ENCODE measurements at regions not wholly inside any gene's neighbourhood (a gene's known extent, or its start where the extent isn't known, plus 50 kb on each side); places are given as distances from the start of the nearest gene placed in this dataset.

GRCh38 chr12:97948591-97948990, 486.0 kb downstream of the RMST start (continued):
- no peak for TF ChIP-seq PBX3 (IDR thresholded peaks at IDR 0.05)

DNA sequence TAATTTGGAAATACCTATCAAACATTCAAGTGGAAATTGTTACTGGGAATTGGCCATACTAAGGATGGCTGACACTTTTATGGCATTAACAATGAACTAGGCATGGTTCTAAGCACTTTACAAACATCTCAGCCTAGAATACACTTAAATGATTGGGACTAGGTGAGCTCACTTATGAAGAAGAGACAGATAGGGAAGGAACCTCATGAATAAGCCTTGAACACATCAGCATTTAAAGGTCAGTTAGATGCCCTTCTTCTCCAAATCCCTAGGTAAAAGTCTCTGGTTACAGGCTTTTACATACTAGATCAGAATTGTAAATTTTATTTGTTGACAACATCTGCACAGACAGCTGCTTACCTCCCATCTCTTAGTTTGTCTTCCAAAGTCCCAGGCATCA, 488.6 kb downstream of the RMST start:
- Histone ChIP-seq H3K79me2 (ENCODE audit: insufficient read depth) (no peaks in the 10 kb centered on the region), H3K9ac (no peak overlapping the region), H4K20me1 (ENCODE audit: insufficient read depth) (no peaks in the 10 kb centered on the region), H3K4me3 (ENCODE audit: low read depth in 2 of 2, low read length in 1 of 2) (no peak overlapping the region), H3F3A (replicated peaks; ENCODE audit: insufficient read depth) (no peaks in the 10 kb centered on the region), H3K27me3 (ENCODE audit: insufficient read depth) (no peaks in the 10 kb centered on the region), H3K27ac (ENCODE audit: low read depth in 2 of 2, low read length in 1 of 2) (no peak overlapping the region), H3K9me3 (no peaks in the 10 kb centered on the region; the same call in 1 of the 2 replicates), H2AFZ (ENCODE audit: low read depth) (no peak overlapping the region), H3K4me2 (no peak overlapping the region), H3K9me2 (no peaks in the 10 kb centered on the region), H3K4me1 (ENCODE audit: control insufficient read depth in 1 of 2, insufficient read depth in 2 of 2, low read depth in 1 of 2, low read length in 1 of 2) (no peaks in the 10 kb centered on the region), H3K36me3 (replicated peaks in 1 of 2; ENCODE audit: control insufficient read depth in 1 of 2, insufficient read depth in 2 of 2, low read length in 1 of 2) (no peaks in the 10 kb centered on the region)
- TF ChIP-seq TAF1 (IDR thresholded peaks at IDR 0.05; ENCODE audit: borderline replicate concordance, low read depth, low read length), result no peak
- TF ChIP-seq MXI1 (IDR thresholded peaks at IDR 0.05; ENCODE audit: low read depth, low read length), result no peak
- no peak for TF ChIP-seq RXRA (IDR thresholded peaks at IDR 0.05; ENCODE audit: borderline replicate concordance, low read depth)
- TF ChIP-seq, protein P1, sequence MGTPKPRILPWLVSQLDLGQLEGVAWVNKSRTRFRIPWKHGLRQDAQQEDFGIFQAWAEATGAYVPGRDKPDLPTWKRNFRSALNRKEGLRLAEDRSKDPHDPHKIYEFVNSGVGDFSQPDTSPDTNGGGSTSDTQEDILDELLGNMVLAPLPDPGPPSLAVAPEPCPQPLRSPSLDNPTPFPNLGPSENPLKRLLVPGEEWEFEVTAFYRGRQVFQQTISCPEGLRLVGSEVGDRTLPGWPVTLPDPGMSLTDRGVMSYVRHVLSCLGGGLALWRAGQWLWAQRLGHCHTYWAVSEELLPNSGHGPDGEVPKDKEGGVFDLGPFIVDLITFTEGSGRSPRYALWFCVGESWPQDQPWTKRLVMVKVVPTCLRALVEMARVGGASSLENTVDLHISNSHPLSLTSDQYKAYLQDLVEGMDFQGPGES (IDR thresholded peaks at IDR 0.05; ENCODE audit: low read depth, low read length), result no peak
- TF ChIP-seq YY1 (IDR thresholded peaks at IDR 0.05; ENCODE audit: low read depth), result no peak
- TF ChIP-seq JUND (IDR thresholded peaks at IDR 0.05), result no peak
- no peak for TF ChIP-seq REST (IDR thresholded peaks at IDR 0.05; ENCODE audit: low read depth, low read length)
- TF ChIP-seq TCF12 (IDR thresholded peaks at IDR 0.05), result no peak
- TF ChIP-seq POLR2AphosphoS5 (IDR thresholded peaks at IDR 0.05; ENCODE audit: low read depth, low read length), result no peak
- no peak for TF ChIP-seq RCOR1 (IDR thresholded peaks at IDR 0.05; ENCODE audit: low read length)
- TF ChIP-seq MAX (IDR thresholded peaks at IDR 0.05; ENCODE audit: low read depth), result no peak
- no peak for TF ChIP-seq GABPA (IDR thresholded peaks at IDR 0.05; ENCODE audit: low read depth)
- TF ChIP-seq RFX5 (IDR thresholded peaks at IDR 0.05; ENCODE audit: low read length), result no peak
- TF ChIP-seq FOXJ3 (CRISPR knock-in tag; IDR thresholded peaks at IDR 0.05), result no peak
- no peak for TF ChIP-seq PBX3 (IDR thresholded peaks at IDR 0.05)
- no peak for DNase-seq
- ChIA-PET CTCF (interaction anchor here (2.1 kb wide), 1 partner anchor 9 kb away, joined by 10 read pairs; no protein-coding TSS in a partner anchor), POLR2A (no interaction called here)

All from SK-N-SH (cell line).